ENCODE measurements at regions not wholly inside any gene's neighbourhood (a gene's known extent, or its start where the extent isn't known, plus 50 kb on each side); places are given as distances from the start of the nearest gene placed in this dataset.

DNA sequence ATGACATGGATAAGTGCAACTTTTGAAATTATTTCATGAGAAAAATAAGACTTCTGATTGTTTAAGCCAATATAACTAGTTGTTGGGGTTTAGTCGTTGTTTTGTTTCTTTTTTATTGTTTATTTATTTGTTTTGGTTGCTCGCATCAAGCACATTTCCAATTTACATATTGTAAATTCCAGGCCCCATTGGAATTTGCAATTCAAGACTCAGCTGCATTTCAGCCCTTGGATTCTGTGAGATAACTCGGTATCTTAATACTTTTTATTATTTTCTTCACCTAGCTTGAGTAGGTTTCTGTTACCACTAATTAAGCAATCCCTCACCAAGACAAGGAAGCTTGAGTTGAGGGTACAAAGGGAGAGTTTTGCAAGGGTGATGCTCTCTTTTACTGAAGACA, 318.3 kb upstream of the GATB start:
- no TSS peak for BruUV-seq (replicated peaks)
- Histone ChIP-seq H3K27me3 (replicated peaks; ENCODE audit: control insufficient read depth, insufficient read depth, low read length) (no peaks in the 10 kb centered on the region), H3K36me3 (ENCODE audit: control insufficient read depth, insufficient read depth, low read length) (no peaks in the 10 kb centered on the region), H3K4me1 (no peaks in the 10 kb centered on the region), H3K4me3 (ENCODE audit: low read depth, low read length) (no peak overlapping the region), H3K9me3 (no peaks in the 10 kb centered on the region)
- ChIA-PET CTCF (interaction anchor here (0.6 kb wide), 1 partner anchor 11 kb away, joined by 3 read pairs; no protein-coding TSS in a partner anchor), POLR2A (no interaction called here)
- intact Hi-C loops (cut with micrococcal nuclease; ENCODE audit: unreplicated experiment), result no loop called here
- Mint-ChIP-seq H3K4me1 (ENCODE audit: low read depth, unreplicated experiment) (no peaks in the 10 kb centered on the region), H3K36me3 (ENCODE audit: insufficient read depth, unreplicated experiment) (no peaks in the 10 kb centered on the region), H3K27me3 (ENCODE audit: insufficient read depth, unreplicated experiment) (no peaks in the 10 kb centered on the region), H3K27ac (ENCODE audit: unreplicated experiment) (no peak overlapping the region), H3K4me3 (ENCODE audit: unreplicated experiment) (no peak overlapping the region), H3K9me3 (ENCODE audit: unreplicated experiment) (no peaks in the 10 kb centered on the region)
- DNase-seq, result no peak
- TF ChIP-seq, protein P1, sequence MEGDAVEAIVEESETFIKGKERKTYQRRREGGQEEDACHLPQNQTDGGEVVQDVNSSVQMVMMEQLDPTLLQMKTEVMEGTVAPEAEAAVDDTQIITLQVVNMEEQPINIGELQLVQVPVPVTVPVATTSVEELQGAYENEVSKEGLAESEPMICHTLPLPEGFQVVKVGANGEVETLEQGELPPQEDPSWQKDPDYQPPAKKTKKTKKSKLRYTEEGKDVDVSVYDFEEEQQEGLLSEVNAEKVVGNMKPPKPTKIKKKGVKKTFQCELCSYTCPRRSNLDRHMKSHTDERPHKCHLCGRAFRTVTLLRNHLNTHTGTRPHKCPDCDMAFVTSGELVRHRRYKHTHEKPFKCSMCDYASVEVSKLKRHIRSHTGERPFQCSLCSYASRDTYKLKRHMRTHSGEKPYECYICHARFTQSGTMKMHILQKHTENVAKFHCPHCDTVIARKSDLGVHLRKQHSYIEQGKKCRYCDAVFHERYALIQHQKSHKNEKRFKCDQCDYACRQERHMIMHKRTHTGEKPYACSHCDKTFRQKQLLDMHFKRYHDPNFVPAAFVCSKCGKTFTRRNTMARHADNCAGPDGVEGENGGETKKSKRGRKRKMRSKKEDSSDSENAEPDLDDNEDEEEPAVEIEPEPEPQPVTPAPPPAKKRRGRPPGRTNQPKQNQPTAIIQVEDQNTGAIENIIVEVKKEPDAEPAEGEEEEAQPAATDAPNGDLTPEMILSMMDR (IDR thresholded peaks at IDR 0.05; ENCODE audit: insufficient read depth in 1 of 2, low read depth in 1 of 2, low read length in 1 of 2, severe bottlenecking in 1 of 2, unreplicated experiment in 1 of 2), result no peak

DNA sequence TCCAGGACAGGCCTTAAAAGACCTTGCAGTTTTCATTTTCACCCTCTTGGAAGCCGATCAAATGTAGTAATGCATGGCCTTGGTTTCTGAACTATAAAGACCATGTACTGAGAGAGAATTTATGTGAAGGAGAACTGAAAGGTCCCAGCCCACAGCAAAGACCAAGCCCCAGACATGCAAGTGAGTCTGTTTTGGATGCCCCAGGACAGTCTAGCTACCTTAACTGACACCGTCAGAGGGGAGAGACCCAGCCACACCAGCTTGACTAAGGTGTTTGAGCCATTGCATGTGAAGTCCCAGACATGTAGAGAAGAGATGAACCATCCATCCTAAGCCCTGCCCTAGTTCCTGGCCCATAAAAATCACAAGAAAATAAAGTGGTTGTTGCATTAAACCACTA, 316.8 kb upstream of the GATB start:
- Histone ChIP-seq H3K9me3 (no peaks in the 10 kb centered on the region), H3K36me3 (ENCODE audit: control insufficient read depth, insufficient read depth, low read length) (no peaks in the 10 kb centered on the region), H3K4me3 (ENCODE audit: low read depth, low read length) (no peak overlapping the region), H3K27me3 (replicated peaks; ENCODE audit: control insufficient read depth, insufficient read depth, low read length) (no peaks in the 10 kb centered on the region), H3K4me1 (no peaks in the 10 kb centered on the region)
- CTCF ChIA-PET, result no interaction called here
- no peak overlapping the region for H3K27ac Mint-ChIP-seq (ENCODE audit: unreplicated experiment)
- no peaks in the 10 kb centered on the region for H3K36me3 Mint-ChIP-seq (ENCODE audit: insufficient read depth, unreplicated experiment)
- POLR2A ChIA-PET, result no interaction called here
- BruUV-seq (replicated peaks), result no TSS peak
- intact Hi-C loops (cut with micrococcal nuclease; ENCODE audit: unreplicated experiment), result no loop called here
- H3K4me1 Mint-ChIP-seq (ENCODE audit: low read depth, unreplicated experiment), result no peaks in the 10 kb centered on the region
- no peak overlapping the region for H3K4me3 Mint-ChIP-seq (ENCODE audit: unreplicated experiment)
- no peaks in the 10 kb centered on the region for H3K27me3 Mint-ChIP-seq (ENCODE audit: insufficient read depth, unreplicated experiment)
- no peaks in the 10 kb centered on the region for H3K9me3 Mint-ChIP-seq (ENCODE audit: unreplicated experiment)
- TF ChIP-seq, protein P1 (IDR thresholded peaks at IDR 0.05; ENCODE audit: insufficient read depth in 1 of 2, low read depth in 1 of 2, low read length in 1 of 2, severe bottlenecking in 1 of 2, unreplicated experiment in 1 of 2), result no peak
- DNase-seq, result no peak

DNA sequence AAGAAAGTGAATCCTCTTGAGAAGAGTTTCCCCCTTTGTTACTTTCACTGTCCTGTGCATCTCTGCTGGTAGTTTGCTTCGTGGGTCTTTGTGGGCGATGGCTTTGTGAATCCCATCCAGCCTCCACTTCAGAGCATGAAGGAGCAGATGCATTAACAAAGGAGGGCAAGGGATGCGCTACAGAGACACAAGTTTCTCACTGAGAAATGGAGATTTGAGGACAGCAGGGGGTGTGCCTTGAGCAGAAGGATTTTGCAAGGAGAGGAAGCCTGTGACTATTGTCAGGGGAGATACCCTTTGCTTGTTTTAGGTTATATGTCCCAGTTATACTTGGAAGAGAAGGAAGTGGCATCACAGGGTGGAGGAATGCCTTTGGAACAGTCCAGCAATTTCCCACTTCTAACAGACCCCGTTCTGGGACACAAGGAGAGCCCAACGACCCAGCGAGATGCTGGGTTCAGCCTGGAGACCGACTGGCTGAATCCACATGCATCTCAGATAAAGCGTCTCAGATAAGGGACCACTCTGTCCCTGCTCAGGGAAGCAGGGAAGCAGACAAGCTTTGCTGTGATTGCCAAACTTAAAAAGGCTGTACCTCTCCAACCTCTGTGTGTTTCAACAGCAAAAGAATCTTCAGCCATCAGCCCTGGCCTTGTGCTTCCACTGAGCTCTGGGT, 314.6 kb upstream of the GATB start:
- H3K36me3 Mint-ChIP-seq (ENCODE audit: insufficient read depth, unreplicated experiment), result no peaks in the 10 kb centered on the region
- CTCF ChIA-PET, result no interaction called here

More for the DNA sequence above, 314.6 kb upstream of the GATB start:
- no peak overlapping the region for H3K4me3 ChIP-seq (ENCODE audit: low read depth, low read length)
- Mint-ChIP-seq H3K9me3 (ENCODE audit: unreplicated experiment) (no peaks in the 10 kb centered on the region), H3K4me1 (ENCODE audit: low read depth, unreplicated experiment) (no peaks in the 10 kb centered on the region), H3K27me3 (ENCODE audit: insufficient read depth, unreplicated experiment) (no peaks in the 10 kb centered on the region), H3K4me3 (ENCODE audit: unreplicated experiment) (no peak overlapping the region), H3K27ac (ENCODE audit: unreplicated experiment) (no peak overlapping the region)
- H3K9me3 ChIP-seq, result no peaks in the 10 kb centered on the region
- no TSS peak for BruUV-seq (replicated peaks)
- POLR2A ChIA-PET, result no interaction called here
- TF ChIP-seq, protein P1 (IDR thresholded peaks at IDR 0.05; ENCODE audit: insufficient read depth in 1 of 2, low read depth in 1 of 2, low read length in 1 of 2, severe bottlenecking in 1 of 2, unreplicated experiment in 1 of 2), result no peak
- intact Hi-C loops (cut with micrococcal nuclease; ENCODE audit: unreplicated experiment), result no loop called here
- no peaks in the 10 kb centered on the region; the same call in 1 of the 2 replicates for H3K4me1 ChIP-seq
- DNase-seq, result no peak
- no peaks in the 10 kb centered on the region for H3K36me3 ChIP-seq (ENCODE audit: control insufficient read depth, insufficient read depth, low read length)
- no peaks in the 10 kb centered on the region for H3K27me3 ChIP-seq (replicated peaks; ENCODE audit: control insufficient read depth, insufficient read depth, low read length)

Data from Caco-2 (cell line).